NCI-H1092 treated with DMSO at 0.1 percent for 48 hours (cell line): ENCODE measurements at regions not wholly inside any gene's neighbourhood (a gene's known extent, or its start where the extent isn't known, plus 50 kb on each side); places are given as distances from the start of the nearest gene placed in this dataset.
A peak's percentile ranks its signal among the peaks of the same experiment; 100 is the strongest.
"Not testable (repeated sequence)": the region's sequence is repeated elsewhere in the genome, so short reads cannot be mapped to it uniquely, and the experiment has no call there.

Experiments used
- DNase-seq: peaks from one replicate; lab custom pipeline; 2025; lab: John Stamatoyannopoulos, UW

- no peak for DNase-seq
Measured at GRCh38 chr3:18124501-18124900, 300.6 kb downstream of the SATB1 start.

- no peak for DNase-seq
Measured at GRCh38 chr3:18122264-18122663, 302.9 kb downstream of the SATB1 start.

GRCh38 chr3:18121020-18121419 lies 304.1 kb downstream of the SATB1 start:
- no peak for DNase-seq

DNA sequence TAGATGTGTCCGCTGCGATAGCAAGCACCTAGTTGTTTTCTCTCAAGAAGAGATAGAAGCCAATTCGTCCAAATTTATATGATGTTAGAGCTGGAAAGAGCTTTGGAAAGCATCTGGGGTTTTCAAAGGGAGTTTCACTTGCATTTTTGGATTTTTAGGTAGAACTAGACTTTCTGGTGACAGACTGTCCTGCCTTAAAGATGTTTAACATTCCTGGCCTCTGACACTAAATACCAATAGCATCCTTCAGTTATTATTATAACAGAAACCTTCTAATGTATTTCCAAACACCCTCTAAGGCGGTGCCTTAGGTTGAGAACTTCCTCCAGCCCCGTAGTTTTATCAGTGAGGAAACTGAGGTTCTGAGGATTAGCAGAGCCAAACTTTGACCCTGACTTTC lies 305.3 kb downstream of the SATB1 start:
- no peak for DNase-seq

GRCh38 chr3:18114894-18115293 lies 310.2 kb downstream of the SATB1 start:
- no peak for DNase-seq

GRCh38 chr3:18113417-18113816 lies 311.7 kb downstream of the SATB1 start:
- DNase-seq: no peak

DNA sequence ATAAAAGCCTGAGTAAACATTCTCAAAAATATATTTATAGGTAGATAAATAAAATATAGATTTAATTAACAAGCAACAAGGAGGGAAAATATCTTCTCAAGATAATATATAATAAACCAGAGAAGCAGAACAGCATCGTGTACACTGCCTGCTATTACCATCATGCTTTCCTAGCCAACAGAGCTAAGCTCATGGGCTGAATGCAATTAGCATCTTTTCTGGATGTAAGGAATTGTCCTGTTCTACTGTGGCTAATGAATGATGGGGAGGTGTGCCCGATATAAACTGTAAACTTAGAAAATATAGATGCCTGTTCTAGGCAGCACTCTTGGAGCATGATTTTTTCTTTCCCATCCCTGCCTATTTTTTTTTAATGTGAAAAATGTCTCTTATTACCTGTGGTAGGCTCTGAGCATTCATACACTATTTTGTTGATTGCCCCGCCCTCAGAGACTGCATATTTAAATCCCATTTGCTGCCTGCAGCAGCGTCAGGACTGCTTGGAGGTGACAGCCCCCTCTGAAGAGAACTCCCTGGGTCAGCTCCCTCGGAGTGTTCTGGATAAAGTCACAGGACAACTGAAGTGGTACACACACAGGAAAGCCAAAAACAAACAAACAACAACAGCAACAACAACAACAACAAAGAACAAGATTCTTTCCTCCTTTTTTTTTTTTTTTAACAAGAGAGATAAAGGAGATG lies 312.3 kb downstream of the SATB1 start:
- DNase-seq: no peak

- peak; percentile 19 for DNase-seq
Measured at GRCh38 chr3:18111796-18112232, 313.3 kb downstream of the SATB1 start.

- DNase-seq: no peak
Measured at GRCh38 chr3:18103591-18103990, 321.5 kb downstream of the SATB1 start.

GRCh38 chr3:18100121-18100520 lies 325.0 kb downstream of the SATB1 start:
- DNase-seq: no peak

DNA sequence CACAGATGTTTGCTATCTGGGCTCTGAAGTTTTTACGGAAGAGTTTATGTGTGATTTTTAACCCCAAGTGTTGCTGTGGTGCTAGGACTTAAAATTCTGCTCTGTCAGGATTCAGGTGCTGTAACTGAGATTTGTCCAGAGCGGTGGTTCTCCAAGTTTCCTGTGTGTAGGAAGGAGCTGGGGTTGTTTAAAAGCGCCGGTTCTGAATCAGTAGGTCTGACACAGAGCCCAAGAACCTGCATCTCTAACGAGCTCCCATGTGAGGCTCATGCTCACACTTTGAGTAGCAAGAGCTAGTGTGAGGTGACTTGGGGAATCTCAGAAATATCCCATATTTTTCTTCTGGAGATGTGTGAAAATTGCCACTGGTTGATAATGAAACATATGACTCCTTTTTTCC lies 325.5 kb downstream of the SATB1 start:
- DNase-seq: no peak

- no peak for DNase-seq
Measured at GRCh38 chr3:18098960-18099587, 326.1 kb downstream of the SATB1 start.

- no peak for DNase-seq
Measured at GRCh38 chr3:18097989-18098388, 327.1 kb downstream of the SATB1 start.

DNA sequence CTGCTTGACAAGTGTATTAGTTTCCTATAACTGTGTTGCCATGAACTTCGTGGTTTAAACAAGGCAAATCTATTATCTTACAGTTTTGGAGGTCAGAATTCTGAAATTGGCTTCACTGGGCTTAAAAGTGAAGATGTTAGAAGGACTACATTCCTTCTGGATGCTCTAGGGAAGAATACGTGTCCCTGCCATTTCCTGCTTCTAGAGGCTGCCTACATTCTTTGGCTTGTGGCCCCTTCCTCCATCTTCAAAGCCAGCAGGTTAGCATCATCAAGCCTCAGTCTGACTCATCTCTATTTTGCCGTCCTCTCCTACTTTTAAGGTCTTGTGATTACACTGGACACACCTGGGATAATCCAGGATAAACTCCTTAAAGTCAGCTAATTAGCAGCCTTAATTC lies 327.7 kb downstream of the SATB1 start:
- DNase-seq: no peak

DNA sequence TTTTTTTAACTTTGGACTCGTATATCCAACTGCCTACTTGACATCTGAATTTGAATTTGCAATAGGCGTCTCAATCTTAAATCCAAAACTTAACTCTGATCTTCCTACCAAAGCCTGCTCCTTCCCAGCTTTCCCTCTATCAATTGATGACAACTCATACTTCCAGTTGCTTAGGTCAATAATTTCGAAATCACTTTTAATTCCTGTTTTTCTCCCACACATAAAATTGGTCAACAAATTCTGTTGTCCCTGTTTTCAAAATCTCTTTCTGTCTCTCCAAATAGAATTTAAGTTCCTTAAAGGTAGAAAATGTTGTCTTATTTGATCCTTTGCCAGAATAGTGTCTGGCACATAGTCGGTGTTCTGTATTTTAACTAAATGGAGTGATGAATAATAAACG lies 332.4 kb downstream of the SATB1 start:
- DNase-seq: no peak

GRCh38 chr3:18090377-18090776 lies 334.8 kb downstream of the SATB1 start:
- DNase-seq: no peak

- no peak for DNase-seq
Measured at GRCh38 chr3:18087988-18088387, 337.2 kb downstream of the SATB1 start.

DNA sequence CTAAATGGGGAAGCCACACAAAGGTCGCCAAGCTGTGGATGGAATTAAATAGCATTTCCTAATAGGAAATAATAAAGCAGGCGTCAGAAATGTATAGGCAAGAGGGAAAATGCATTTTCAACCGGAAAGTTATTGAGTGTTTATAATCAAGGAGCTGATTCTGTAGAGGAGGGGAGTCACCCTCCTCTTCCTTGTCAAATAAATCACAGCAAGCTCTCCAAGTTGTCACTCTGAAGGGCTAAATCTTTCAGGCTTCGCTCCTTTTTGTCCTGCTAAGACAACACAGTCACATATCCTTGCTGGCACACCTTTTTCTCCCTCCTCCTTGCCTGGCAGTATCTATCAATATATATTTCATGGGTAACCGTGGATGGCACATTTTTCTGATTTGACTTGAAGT lies 338.4 kb downstream of the SATB1 start:
- DNase-seq: no peak

DNA sequence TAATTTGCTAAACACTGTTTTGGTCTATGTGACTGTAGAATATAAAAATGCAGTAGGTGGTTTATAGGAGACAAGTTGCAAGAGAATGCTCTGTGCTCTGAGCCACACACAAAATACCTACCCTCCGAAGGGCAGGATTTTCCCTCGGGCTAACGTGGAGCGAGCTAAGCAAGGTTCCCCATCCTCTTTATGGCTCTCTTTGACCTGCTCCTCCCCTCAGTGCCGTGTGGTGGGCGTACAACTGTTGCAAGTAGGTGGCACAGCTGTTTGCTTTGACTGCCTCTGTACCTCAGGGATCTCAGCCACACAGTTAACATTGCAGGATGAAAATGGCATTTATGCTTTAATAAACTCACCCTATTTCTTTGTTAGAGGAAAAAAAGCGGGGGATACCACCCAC lies 339.1 kb downstream of the SATB1 start:
- no peak for DNase-seq

DNA sequence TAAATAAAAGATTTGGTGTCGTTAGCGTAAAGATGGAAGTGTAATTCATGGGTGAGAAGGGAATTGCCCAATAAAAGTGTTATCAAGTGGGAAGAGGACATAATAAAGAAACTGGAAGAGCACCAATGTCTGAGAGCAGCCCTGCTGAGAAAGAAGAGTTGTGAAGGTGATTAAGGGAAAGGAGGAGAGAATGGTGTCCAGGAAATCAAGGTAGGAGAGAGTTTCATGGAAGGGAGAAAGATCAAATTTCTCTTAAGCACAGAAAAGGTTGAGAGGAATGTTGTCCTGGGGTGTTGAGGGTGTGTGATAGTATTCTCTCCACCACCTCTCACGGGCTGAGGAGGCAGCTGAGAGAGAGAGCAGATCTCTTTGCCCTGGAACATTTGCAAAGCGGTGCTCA lies 339.7 kb downstream of the SATB1 start:
- DNase-seq: no peak

DNA sequence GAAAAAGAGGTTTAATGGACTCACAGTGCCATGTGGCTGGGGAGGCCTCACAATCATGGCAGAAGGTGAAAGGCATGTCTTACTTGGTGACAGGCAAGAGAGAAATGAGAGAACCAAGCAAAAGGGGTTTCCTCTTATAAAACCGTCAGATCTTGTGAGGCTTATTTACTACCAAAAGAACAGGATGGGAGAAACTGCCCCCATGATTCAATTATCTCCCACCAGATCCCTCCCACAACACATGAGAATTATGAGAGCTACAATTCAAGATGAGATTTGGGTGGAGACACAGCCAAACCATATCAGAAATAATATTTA lies 340.8 kb upstream of the TBC1D5 start:
- DNase-seq: not testable (repeated sequence)

DNA sequence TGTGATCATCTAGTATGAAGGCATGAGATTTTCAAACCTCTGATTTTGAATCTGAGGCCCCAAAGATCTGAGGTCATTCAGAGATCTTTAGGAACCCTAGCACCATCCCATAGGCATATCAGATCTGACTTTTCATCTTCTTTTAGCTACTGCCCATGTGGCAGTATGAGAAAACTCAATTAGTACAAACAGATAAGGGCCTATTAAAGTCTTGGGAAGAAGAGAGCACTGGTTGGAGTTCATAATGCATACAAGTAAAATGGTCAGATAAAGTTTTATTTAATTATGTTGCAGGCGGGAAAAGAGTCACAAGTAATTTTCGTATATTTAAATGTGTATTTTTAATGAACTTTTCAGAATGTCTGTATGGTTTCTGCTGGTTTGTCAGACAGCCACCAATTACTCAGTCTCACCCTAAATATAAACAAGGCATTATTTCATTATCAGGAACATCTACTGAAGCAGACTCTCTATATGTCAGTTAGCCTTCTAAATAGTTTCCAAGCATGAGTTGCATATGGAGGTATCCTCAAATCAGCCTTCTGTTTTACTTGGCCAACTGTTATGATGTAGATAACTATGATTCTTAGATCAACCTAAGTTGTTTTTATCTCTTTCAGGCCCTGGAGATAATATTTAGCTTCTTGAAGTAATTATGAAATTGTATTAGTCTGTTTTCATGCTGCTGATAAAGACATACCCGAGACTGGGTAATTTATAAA lies 340.3 kb upstream of the TBC1D5 start:
- no peak for DNase-seq

DNA sequence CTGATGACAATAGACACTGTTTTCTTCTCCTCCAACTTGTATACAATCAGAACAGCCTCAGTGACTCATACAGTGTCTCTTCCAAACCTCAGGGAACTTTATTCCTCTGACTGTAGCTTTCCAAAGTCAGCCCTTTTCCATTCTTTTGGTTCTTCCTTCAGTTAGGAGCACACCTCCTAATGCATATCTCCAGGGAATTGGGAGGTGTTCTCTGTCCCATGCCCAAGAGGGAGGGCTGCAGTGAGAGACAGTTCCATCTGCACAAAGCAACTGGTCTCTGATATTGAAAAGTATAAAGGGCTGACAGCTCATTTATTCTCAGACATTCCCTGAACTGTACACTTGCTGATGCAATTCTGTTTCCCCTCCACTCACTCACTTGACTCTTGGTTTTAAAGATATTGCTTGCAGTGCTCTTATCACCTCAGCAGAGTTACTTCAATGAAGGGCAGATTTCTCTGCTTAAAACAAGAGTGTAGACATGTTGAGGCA lies 337.8 kb upstream of the TBC1D5 start:
- DNase-seq: no peak
